ENCODE measurements at regions not wholly inside any gene's neighbourhood (a gene's known extent, or its start where the extent isn't known, plus 50 kb on each side); places are given as distances from the start of the nearest gene placed in this dataset.

DNA sequence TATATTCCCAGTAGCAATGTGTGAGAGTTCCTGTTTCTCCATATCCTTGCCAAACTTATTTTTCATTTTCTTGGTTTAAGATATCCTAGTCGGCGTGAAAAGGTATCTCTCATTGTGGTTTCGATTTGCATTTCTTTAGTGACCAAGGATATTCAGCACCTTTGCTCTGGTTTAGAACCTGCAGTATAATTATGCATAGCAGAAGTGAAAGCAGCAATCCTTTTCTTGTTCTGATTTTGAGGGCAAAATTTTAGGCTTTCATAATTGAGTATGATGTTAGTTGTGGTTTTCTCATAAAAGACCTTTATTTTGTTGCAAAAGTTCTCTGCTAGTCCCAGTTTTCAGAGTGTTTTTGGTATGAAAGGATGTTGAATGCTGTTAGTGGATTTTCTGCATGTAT, 491.0 kb downstream of the FGF9 start:
- in situ Hi-C loops (cut with MboI; ENCODE audit: low sequenced_read_pairs) = no loop called here

DNA sequence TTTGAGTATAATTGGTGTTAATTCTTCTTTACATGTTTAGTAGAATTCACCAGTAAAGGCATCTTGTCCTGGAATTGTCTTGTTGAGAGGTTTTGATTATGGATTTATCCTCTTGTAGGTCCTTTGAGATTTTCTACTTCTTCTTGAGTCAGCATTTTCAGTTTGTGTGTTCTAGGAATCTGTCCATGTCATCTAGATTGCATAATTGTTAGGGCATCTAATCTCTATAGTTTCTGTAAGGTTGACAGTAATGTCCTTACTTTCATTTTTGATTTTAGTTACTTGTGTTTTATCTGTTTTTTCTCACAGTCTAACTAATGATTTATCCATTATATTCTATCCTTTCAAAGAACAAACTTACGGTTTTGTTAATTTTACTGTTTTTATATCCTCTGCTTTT, 492.0 kb downstream of the FGF9 start:
- in situ Hi-C loops (cut with MboI; ENCODE audit: low sequenced_read_pairs) = no loop called here

DNA sequence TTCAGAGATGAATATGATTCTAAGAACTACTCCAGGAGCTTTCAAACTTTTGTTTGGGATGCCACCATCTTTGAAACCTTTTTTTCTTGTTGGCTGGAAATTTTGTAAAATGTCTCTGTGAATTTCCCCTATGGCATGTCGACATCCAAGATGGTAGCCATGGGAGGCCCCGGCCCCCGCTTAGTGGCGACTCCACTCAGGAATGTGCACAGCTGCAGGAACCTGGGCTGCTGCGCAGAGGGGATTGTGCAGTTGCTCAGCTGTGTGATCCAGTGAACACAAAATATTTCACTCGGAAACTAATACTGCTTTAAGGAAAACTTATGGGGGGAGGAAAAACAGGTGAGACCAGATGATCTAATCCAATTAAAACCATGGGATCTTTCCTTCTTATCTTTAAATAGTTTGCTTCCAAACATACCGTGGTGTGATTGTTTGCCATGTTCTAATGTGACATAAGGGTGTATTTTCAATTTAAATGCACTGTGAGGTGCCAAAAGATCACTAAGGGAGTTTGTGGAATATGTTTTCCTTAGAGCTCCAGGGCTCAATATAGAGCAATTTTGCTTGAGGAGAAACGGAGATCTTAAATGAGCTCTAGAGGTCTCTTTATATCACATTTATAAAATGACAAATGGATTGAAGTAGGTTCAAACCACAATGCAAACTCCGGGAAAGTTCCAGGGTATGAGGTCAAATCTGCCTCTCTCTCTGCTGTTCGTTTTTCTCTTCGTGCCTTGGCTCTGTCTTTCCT, 497.7 kb downstream of the FGF9 start:
- in situ Hi-C loops (cut with MboI; ENCODE audit: low sequenced_read_pairs) = no loop called here

DNA sequence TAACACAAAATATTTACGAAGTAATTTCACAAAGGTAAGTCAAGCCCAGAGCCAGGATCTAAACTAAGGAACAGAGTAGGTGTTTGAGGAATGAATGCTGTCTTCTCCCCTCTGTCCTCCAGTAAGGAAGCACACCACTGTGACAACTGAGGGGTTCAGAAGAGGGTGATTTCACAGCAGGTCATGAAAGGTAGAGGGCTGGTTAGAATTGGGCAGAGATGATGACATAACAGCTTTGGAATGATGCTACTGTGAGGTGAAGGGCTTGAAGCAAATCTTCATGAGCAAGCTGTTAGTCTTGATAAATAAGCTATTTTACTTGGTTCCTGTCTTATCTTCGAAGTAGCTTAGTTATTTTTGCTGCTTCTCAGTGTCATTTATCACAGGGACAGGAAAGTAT, 498.6 kb downstream of the FGF9 start:
- in situ Hi-C loops (cut with MboI; ENCODE audit: low sequenced_read_pairs) = no loop called here

DNA sequence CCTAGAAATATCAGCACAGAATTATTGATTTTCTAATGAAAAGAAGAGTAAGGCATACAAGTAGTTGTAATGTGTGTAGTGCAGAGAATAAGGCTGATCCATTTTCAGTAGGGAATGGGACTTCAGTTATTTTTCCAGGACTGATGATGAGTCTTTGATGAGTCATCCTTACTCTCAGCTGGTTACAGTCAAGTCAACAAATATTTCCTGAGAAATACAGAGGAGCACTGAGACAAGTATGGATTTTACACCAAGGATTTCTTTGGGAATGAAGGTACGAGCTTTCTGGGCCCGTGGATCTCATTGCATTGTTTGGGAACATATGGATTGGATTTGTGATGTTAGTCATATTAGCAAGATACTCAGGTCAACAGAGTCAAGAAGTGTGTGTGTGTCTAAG, 502.7 kb downstream of the FGF9 start:
- in situ Hi-C loops (cut with MboI; ENCODE audit: low sequenced_read_pairs) = no loop called here

DNA sequence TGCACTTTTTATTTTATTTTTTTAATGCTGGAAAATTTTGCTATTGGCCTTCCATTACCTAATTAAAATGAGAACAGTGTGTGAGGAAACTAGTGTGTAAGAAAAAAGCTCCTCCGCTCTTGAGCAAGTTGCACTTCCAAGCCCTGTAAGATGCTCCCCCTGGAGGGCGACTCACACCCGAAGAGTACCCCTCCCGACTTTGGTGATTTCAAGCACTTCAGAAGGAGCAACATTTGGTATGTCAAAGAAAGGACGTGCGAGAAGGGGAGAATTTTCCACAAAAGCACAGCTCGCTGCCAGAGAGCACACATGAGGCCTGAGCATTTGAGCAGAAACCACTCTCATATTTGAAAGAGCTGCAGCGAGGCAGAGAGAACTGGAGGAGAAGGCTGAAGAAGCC, 504.4 kb downstream of the FGF9 start:
- in situ Hi-C loops (cut with MboI; ENCODE audit: low sequenced_read_pairs) = no loop called here

DNA sequence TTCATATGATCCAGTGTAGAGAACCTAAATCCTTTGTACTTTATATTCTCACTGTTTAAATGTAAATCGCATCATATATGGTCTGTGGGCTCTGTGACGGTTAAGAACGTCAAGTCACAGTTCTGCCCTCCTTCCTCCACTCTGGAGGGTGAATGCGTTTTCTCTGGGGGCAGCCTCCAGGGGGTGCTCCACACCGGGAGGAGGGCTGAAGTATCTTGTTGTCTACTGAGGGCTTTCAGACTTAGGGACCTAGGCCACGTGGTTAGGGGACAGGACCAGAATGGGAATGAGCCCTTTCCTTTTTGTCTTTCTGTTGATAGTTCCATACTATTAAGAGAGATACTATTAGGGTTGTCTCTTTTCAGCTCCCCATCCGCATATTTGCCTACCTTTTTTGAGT, 504.9 kb downstream of the FGF9 start:
- in situ Hi-C loops (cut with MboI; ENCODE audit: low sequenced_read_pairs) = no loop called here

DNA sequence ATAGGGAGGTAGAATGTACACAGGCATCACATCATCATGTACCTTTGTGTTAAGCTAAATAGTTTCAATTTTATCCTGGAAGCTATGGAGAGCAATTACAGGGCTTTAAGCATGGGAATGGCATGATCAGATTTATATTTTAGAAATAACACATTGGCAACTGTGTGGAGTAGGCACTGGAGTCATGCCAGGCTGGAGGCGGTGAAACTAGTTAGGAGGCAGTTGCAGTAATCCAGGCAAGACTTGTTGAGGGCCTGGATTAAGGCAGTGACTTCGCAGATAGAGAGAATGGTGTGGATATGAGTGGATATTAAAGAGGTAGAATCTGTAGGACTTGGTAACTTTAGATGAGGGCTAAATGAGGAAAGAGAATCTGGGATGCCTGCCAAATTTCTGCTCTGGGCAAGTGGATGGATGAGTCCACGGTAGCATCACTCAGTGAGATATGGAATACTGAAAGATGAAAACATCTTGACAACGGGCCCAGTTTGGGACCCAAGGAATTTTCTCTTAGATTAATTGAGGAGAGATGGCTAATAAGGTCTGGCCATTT, 506.2 kb downstream of the FGF9 start:
- in situ Hi-C loops (cut with MboI; ENCODE audit: low sequenced_read_pairs) = no loop called here

DNA sequence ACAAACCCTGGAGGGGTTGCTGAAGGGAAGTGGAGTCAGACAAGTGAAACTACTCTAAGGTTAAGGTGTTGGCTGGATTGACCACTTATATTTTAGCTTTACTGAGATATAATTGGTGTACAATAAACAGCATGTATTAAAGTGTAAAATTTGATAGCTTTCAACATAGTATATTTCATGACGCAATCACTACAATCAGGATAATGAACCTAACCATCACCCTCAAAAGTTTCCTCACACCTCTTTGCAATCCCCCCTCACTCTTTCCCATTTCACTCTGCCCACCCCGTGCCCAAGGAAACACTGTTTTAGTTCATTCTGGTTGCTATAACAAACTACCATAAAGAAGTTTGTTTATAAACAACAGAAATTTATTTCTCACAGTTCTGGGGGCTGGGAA, 508.0 kb downstream of the FGF9 start:
- in situ Hi-C loops (cut with MboI; ENCODE audit: low sequenced_read_pairs) = no loop called here

DNA sequence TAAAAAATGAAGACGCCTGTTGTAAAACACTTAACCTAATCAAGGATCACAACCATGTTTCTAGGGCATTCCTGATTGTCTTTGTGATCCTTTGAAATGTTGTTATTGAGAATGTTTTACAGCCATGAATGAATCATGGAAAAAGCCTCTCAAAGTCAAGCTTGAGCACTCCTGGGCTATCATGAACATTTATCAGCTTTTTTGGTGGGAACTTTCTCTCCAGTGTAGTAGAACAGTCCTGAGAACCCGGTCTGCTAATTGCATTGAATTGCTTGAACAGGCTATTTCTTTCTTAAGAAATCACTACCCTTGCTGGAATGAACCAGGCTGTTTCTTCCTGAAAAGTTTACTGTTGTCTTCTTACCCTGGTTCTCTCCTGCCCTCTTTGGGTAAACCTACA, 516.5 kb downstream of the FGF9 start:
- in situ Hi-C loops (cut with MboI; ENCODE audit: low sequenced_read_pairs) = no loop called here

DNA sequence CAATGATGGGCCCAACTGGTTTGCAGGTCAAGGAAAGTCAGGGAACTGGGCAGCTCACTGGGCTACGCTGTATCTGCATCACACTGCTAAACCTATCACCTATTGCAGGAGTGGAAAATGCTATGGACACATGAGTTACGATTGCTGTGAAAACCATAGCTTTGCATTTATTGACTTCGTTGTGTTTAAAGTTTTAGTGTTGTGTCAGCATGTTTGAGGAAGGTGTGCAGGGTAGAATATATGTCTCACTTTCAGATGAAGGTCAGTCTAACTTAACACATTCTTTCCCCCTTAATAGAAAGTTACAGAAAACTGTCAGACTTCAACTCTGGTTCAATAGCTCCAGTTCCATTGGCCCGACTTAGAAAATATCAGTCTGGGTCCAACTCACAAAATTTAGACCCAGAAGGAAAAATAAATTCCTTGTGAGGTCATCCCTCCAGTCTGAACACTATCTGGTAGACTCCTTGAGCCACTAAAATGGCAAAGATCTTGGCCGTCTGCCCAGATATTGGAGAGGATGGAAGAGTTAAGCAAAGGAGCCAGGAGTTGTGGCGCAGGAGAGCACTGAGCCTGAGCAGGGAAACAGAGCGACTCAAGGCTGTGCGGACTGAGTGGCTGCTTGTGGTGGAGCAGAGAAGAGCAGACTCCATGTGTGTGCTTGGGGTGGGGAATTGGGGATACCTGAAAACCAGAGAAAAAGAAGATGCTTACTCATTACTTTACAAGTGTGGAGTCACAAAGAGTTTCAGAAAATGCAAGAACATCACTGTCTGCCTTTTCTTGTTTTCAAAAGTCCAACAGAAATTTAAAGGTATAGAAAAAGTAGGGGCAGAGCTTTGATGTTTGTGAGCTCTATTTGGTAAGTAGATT, 518.5 kb downstream of the FGF9 start:
- in situ Hi-C loops (cut with MboI; ENCODE audit: low sequenced_read_pairs) = no loop called here

DNA sequence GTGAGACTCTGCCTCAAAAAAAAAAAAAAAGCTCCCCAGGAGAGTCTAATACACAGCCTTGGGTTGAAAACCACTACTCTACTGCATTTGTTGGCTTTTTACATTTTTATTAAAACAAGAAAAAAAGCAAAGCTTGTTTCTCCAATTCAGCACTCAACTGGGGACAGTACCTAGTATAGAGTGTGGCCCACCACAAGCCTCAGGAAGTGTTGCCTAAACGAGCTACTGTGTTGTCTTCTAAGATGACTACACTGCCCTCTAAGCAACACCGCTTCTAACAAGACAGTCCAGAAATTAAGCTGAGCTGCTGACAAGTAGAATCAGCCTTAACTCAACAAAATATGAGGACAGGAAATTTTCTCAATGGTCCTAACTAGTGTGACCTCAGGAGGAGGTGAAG, 522.2 kb downstream of the FGF9 start:
- in situ Hi-C loops (cut with MboI; ENCODE audit: low sequenced_read_pairs) = no loop called here

DNA sequence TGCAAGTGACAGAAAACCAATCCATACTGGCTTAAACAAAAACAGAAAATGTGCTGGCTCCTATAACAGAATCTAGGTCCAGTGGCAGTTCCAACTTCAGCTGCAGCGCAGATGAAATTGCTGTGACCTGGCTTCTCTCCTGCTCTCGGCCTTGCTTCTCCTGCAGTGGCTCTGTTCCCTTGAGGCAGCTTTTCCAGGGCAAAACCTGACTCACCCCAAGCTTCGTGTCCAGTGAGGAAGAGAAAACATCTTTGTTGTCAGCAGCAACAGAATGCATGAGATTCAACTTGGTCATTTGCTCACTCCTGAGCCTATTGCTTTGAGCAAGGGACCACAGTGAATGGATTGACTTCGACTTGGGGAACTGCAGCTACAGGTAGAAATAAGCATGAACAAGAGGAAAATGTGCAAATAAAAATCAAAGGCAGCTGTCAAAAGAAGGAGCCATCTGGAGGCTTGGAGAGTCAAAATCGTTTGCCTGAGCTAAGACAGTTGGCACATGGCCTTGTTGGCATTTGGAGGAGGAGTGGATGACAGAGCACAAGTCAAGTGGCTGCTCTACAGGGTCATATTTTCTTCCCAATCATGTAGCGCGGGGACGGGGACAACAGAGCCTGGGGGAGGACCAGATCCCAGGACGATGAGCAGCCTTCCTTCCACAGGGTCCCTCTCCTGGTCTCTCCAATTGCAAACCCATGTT, 523.4 kb downstream of the FGF9 start:
- in situ Hi-C loops (cut with MboI; ENCODE audit: low sequenced_read_pairs) = no loop called here

DNA sequence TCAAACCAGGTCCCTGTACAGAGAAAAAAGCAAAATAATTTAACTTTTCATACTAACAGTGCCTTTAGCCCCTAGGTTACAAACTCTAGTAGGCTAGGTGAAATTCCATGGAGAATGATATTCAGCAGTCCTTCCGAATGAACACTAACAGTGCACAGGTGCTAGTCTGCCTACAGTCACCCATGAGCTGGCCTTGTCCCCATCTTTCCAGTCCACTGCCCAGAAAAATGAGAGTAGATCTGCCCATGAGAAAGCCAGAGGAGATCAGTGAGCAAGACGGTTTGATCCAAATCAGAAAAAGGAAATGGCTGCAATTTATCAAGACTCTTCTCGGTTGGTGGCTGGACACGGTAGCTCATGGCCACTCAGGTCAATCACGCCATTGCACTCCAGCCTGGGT, 524.9 kb downstream of the FGF9 start:
- in situ Hi-C loops (cut with MboI; ENCODE audit: low sequenced_read_pairs) = no loop called here

DNA sequence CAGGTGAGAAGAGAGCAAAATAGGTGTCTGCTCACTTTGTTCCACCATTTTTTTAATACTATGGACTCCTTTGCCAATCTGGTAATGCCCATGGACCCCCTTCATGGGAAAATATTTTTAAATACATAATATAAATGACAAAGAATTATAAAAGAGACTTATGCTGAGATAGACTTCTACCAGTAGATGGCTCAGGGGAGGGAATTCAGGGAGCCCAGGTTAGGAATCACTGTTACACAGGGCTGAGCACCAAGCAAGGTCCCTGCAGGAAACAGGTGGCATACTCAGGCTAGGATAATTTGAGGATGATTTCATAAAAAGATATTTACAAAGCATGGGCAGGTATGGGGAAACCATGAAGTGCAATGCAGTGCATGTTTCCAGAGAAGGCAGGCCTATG, 525.9 kb downstream of the FGF9 start:
- in situ Hi-C loops (cut with MboI; ENCODE audit: low sequenced_read_pairs) = no loop called here

DNA sequence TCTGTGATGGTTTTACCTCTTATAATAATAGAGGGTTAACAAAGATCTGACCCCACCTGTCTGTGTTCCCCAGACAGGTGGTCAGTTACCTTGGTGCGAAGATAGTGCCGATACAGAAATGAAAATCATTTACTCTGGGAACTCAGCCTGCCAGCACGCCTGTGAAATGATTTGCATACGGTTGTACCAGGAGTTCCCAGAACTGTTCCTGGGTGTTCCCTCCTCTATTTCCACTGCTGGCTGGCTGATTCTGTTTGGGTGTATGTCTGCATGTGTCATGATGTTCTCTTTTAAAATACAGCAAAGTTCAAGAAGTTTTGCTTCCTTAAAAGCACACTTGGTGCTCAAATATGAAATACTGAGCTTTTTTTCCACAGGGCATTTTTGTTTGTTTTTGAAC, 527.1 kb downstream of the FGF9 start:
- in situ Hi-C loops (cut with MboI; ENCODE audit: low sequenced_read_pairs) = no loop called here

DNA sequence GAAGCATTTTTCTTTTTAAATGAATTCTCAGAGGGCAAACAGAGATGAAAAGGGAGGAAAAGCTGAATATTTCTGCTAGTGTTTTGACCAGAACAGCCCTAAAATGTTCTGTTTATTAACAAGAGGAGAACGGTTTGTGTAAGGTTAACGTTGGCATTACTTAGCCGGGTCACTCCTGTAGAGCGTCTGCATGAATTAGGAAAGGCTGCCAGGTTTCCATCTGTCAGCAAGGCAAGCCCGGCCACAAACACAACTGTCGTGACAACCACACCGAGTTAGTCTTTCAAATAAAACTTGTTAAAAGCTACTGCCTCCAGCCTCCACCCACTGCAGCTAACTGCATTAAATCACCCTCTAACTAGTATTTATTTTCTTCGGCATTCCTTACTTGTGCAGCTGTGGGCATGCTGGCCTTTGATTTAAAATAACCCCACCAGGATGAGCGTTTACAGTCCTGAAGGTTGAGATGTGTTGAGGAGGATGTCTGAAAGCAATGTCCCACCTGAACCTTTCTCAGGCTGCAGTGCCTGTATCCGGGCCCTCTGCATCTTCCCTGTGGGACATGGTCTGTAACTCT, 527.9 kb downstream of the FGF9 start:
- in situ Hi-C loops (cut with MboI; ENCODE audit: low sequenced_read_pairs) = no loop called here

DNA sequence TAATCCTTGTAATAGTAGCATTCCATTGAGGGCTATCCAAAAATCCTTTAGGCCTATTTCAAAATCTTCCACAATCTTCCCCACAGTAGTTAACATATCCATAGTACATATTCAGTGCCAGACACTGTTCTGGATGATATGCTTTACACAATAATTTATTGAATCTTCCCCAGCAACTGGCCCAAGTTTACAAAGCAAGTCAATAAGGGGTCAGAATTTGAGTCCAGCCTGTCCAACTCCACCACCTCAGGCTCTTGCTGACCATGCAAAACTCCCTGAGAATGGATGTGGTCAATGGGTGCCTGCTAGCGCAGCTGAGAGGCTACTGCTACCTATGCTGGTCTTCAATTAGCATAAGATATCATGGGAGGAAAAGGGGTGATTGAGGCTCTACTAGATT, 529.6 kb downstream of the FGF9 start:
- in situ Hi-C loops (cut with MboI; ENCODE audit: low sequenced_read_pairs) = no loop called here

DNA sequence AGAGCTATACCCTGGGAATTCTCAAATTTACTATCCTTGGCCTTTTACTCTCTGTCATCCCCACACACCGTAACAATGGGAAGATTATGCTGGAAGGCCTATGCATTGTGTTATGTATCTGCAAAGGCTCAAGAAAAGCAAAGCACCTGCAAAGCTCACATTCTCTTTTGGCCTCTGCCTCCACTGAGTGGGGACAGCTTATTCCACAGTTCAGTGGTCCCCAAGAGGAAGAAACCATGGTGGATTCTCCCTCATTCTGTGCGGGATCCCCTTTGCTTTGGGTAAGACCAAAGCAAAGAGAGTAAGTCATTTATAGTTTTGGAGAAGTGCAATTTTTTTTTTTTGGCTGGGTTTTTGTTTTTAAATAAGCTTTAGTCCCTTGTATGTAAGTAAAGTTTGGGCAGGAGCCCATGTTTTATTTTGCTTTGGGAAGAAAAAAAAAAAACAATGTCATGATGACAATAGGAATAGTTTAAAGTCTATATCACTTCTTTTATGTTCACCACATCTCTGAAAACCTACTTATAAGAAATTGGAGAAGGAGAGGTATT, 530.6 kb downstream of the FGF9 start:
- in situ Hi-C loops (cut with MboI; ENCODE audit: low sequenced_read_pairs) = no loop called here

DNA sequence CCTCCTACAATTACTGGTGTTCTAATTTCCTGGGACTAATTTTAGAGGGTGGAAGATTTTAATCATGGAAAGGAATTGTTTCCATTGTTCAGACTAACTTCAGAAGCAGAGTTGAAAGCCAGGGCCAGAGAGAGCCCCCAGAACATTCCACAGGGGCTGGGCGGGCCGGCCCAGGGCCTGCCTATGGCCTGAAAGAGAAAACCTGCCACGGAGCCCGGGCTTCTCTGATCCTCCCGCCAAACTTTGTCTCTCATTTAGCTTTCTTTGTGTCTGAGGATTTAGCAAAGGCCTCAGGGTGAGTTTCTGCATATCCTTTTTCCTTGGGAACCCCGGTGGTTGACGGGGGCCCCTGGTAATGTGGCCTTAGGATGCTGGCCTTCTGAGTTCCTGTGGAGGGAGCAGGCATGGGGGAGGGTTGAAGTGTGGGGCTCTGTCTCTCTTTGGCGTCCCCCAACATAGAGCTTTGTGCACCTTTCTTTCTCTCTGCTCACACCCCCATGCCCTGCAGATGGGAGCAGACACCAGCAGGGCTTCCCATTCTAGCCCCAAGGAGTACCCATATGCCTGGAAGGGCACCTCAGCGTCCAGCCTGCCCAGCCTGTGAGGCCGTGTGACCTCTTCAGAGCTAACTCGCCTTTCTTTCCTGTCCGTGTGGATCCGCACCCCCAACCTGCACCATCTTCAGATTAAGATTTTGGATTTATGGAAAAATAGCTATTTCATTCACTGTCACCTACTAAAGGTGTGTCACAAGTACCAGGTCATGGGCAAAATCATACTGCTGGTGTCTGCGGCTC, 539.5 kb downstream of the FGF9 start:
- in situ Hi-C loops (cut with MboI; ENCODE audit: low sequenced_read_pairs) = no loop called here

Data from HL-60/S4 (cell line).